Endothelial cell of umbilical vein (primary cell): ENCODE measurements at regions not wholly inside any gene's neighbourhood (a gene's known extent, or its start where the extent isn't known, plus 50 kb on each side); places are given as distances from the start of the nearest gene placed in this dataset.

ENCODE experiments used
- BruUV-seq: library from RNA; stranded (reverse); fragments of 400-500 nt; replicated peaks from 2 replicates; lab custom pipeline; 2021; lab: Mats Ljungman, UMichigan
- CTCF ChIA-PET: fragments of 300-600, 350-600 bp; sonication (Branson Sonifier 250); formaldehyde crosslinking; loops from one replicate; lab custom pipeline; 2021; ENCODE audit warnings: antibody characterized with exemption, inconsistent platforms; lab: Charles Lee
- POLR2A ChIA-PET: fragments of 300-600, 350-600 bp; sonication (Branson Sonifier 250); formaldehyde crosslinking; loops from one replicate; lab custom pipeline; 2021; ENCODE audit warnings: antibody characterized with exemption, inconsistent platforms; lab: Charles Lee
- DNase-seq: peaks from one replicate; pipeline ENCODE4 v3.0.0-alpha.2; 2011; ENCODE audit warnings: low read depth, low spot score
- FAIRE-seq: peaks from 2 replicates; lab custom pipeline; 2011; peaks lifted over from hg19 to GRCh38; lab: Jason Lieb, UNC
- H2AFZ ChIP-seq: 2 replicates; pipeline ENCODE4 v1.6.0; 2012; ENCODE audit warnings: low read depth, low read length, control low read depth, inconsistent platforms
- H3K27ac ChIP-seq: 2 replicates; pipeline ENCODE4 v1.5.1; 2011; ENCODE audit warnings: low read depth, mild to moderate bottlenecking, control low read depth, low read length, moderate library complexity; ENCODE audit not compliant: insufficient read depth
- H3K27me3 ChIP-seq, 2 experiments: 2 replicates each; pipeline versions ENCODE4 v1.6.0 to v1.6.1; 2011; ENCODE audit warnings: low read length in 2 of 2, mixed read lengths in 1 of 2; ENCODE audit not compliant: control insufficient read depth in 2 of 2, insufficient read depth in 2 of 2
- H3K36me3 ChIP-seq, 2 experiments: 2 replicates in 1 of 2; 3 replicates in 1 of 2; pipeline ENCODE4 v1.5.1; 2011; ENCODE audit warnings: low read length in 2 of 2, mild to moderate bottlenecking in 1 of 2, moderate library complexity in 1 of 2; ENCODE audit not compliant: control insufficient read depth in 2 of 2, insufficient read depth in 2 of 2; ENCODE audit errors: extremely low read depth in 1 of 2
- H3K4me1 ChIP-seq: 3 replicates; pipeline ENCODE4 v1.5.1; 2011; ENCODE audit warnings: mild to moderate bottlenecking, low read length; ENCODE audit not compliant: control insufficient read depth, insufficient read depth; ENCODE audit errors: extremely low read depth
- H3K4me2 ChIP-seq: 2 replicates; pipeline ENCODE4 v1.6.1; 2011; ENCODE audit warnings: low read length, control low read depth, mixed read lengths; ENCODE audit not compliant: insufficient read depth
- H3K4me3 ChIP-seq, 3 experiments: fragments of 200-600 bp in 1 of 3; sonication (generic), shearing (Covaris generic) in 1 of 3; replicated peaks in 1 of 3; 2 replicates each; pipeline ENCODE4 v1.5.1; 2011 to 2016; ENCODE audit warnings: control low read depth in 3 of 3, low read length in 3 of 3, mild to moderate bottlenecking in 2 of 3, inconsistent platforms in 1 of 3, low read depth in 1 of 3, moderate library complexity in 1 of 3; ENCODE audit not compliant: insufficient read depth in 1 of 3
- H3K79me2 ChIP-seq: 2 replicates; pipeline ENCODE4 v1.6.0; 2012; ENCODE audit warnings: low read length, inconsistent platforms; ENCODE audit not compliant: control insufficient read depth, insufficient read depth
- H3K9ac ChIP-seq: replicated peaks from 2 replicates; pipeline ENCODE3; 2011; ENCODE audit warnings: low read length, control low read depth; ENCODE audit not compliant: insufficient read depth; ENCODE audit errors: extremely low read depth
- H3K9me1 ChIP-seq: replicated peaks from 3 replicates; pipeline ENCODE4 v1.6.0; 2011; ENCODE audit warnings: mild to moderate bottlenecking, low read length; ENCODE audit not compliant: control insufficient read depth, insufficient read depth; ENCODE audit errors: extremely low read depth
- H3K9me3 ChIP-seq: replicated peaks from 2 replicates; pipeline ENCODE4 v1.5.1; 2012; ENCODE audit warnings: low read length, inconsistent platforms; ENCODE audit not compliant: control insufficient read depth, insufficient read depth
- H4K20me1 ChIP-seq: replicated peaks from 2 replicates; pipeline ENCODE3; 2011; ENCODE audit warnings: mild to moderate bottlenecking, low read length; ENCODE audit not compliant: control insufficient read depth, insufficient read depth; ENCODE audit errors: extremely low read depth
- EZH2 ChIP-seq: IDR thresholded peaks from 2 replicates; pipeline ENCODE4 v1.6.1; 2012; ENCODE audit warnings: borderline replicate concordance, low read depth, mild to moderate bottlenecking, moderate library complexity, low read length, inconsistent platforms; ENCODE audit not compliant: severe bottlenecking
- FOS ChIP-seq: IDR thresholded peaks from 2 replicates; pipeline ENCODE4 v1.6.1; 2011; ENCODE audit warnings: mild to moderate bottlenecking, low read length, moderate library complexity, borderline replicate concordance; ENCODE audit not compliant: insufficient read depth
- GATA2 ChIP-seq: IDR thresholded peaks from 2 replicates; pipeline ENCODE4 v1.7.0; 2011; ENCODE audit warnings: low read depth, mild to moderate bottlenecking, moderate library complexity, mixed read lengths, low read length; ENCODE audit not compliant: insufficient read length, insufficient read depth
- JUN ChIP-seq: IDR thresholded peaks from 2 replicates; pipeline ENCODE4 v1.6.1; 2011; ENCODE audit warnings: borderline replicate concordance, low read depth; ENCODE audit not compliant: insufficient read length, insufficient read depth
- MYC ChIP-seq: IDR thresholded peaks from one replicate; pipeline ENCODE4 v1.6.1; 2011; ENCODE audit warnings: mild to moderate bottlenecking, low read depth, low read length
- POLR2A ChIP-seq: IDR thresholded peaks from 2 replicates; pipeline ENCODE4 v1.6.1; 2012; ENCODE audit warnings: low read depth, mild to moderate bottlenecking, control low read depth, low read length
- POLR2AphosphoS5 ChIP-seq: IDR thresholded peaks from 2 replicates; pipeline ENCODE4 v1.6.1; 2012; ENCODE audit warnings: low read depth, mild to moderate bottlenecking, control low read depth, low read length, moderate library complexity; ENCODE audit not compliant: insufficient read depth
- dilution Hi-C: fragments of 300-500 bp; cut with MboI; formaldehyde crosslinking; loops from one replicate; pipeline ENCODE4 v1.15.0; 2019; ENCODE audit warnings: low sequenced_read_pairs; ENCODE audit not compliant: extremely low pct_ligation_motif_present
- intact Hi-C: fragments of 100-400 bp; cut with micrococcal nuclease; formaldehyde crosslinking; loops from one replicate; pipeline ENCODE4 v1.10.0; 2022
- TF ChIP-seq, protein P1 (sequence below): IDR thresholded peaks from 2 replicates; pipeline ENCODE4 v1.6.1; 2011; ENCODE audit not compliant: insufficient read depth, insufficient read length
- TF ChIP-seq, protein P2 (sequence below), 2 donors: IDR thresholded peaks; 1 replicate in 1 of 2; 2 replicates in 1 of 2; pipeline ENCODE4 v1.5.1; 2011; ENCODE audit warnings: low read length in 2 of 2, mild to moderate bottlenecking in 2 of 2, moderate library complexity in 2 of 2, control low read depth in 1 of 2, inconsistent platforms in 1 of 2, low read depth in 1 of 2; ENCODE audit not compliant: insufficient read depth in 1 of 2; ENCODE audit errors: extremely low read depth in 1 of 2

DNA sequence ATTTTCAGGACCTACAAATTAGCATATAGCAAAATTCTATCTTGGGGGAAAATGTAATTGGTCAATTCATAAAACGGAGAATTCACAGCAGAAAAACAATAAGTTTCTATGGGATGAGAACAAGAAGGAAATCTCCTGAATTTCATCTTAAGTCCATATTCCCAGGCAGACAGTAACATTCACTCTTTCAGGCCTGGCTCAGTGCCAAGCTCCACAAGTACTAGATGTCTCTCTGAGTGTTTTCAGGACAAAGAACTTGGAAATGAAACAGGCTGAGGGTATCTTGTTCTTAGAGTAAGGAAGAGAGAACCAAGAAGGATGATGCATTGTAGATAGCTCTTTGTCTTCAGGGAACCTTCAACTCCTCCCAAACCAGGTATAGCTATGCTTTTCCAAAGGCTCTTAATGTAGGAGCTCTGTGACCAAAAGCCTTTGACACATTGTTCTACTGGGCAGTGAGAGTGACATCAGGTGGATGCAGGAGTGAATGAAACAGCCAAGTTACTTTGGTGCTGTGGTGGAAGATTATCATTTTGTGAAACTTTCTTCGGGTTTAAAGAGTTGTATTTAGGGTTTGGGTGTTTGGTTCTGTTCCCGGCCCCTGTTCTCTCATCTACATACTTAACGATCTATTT, 298.3 kb downstream of the GPATCH2 start:
- no peak overlapping the region for H2AFZ ChIP-seq
- dilution Hi-C loops (no loop called here), intact Hi-C loops (no loop called here)
- BruUV-seq, result no TSS peak
- no peaks in the 10 kb centered on the region for H3K36me3 ChIP-seq
- ChIA-PET CTCF (no interaction called here), POLR2A (no interaction called here)
- FAIRE-seq (no peak), DNase-seq (no peak)
- H3K4me1 ChIP-seq, result no peaks in the 10 kb centered on the region
- no peaks in the 10 kb centered on the region for H3K9me3 ChIP-seq
- no peak overlapping the region for H3K4me3 ChIP-seq
- no peak overlapping the region for H3K4me2 ChIP-seq
- no peak overlapping the region for H3K27ac ChIP-seq
- TF ChIP-seq JUN (no peak), EZH2 (no peak), POLR2AphosphoS5 (no peak)
- no peaks in the 10 kb centered on the region for H3K9me1 ChIP-seq
- no peaks in the 10 kb centered on the region for H3K27me3 ChIP-seq
- no peak overlapping the region for H3K9ac ChIP-seq
- no peaks in the 10 kb centered on the region for H3K79me2 ChIP-seq
- no peaks in the 10 kb centered on the region for H4K20me1 ChIP-seq

- intact Hi-C loops, result no loop called here
- FAIRE-seq (no peak), DNase-seq (no peak)
- dilution Hi-C loops, result no loop called here
- Histone ChIP-seq H3K9me1 (no peaks in the 10 kb centered on the region), H2AFZ (no peak overlapping the region), H3K4me3 (no peak overlapping the region), H3K79me2 (no peaks in the 10 kb centered on the region), H3K4me2 (no peak overlapping the region), H3K9me3 (no peaks in the 10 kb centered on the region), H3K4me1 (no peaks in the 10 kb centered on the region), H3K27ac (no peak overlapping the region), H3K36me3 (no peaks in the 10 kb centered on the region), H4K20me1 (no peaks in the 10 kb centered on the region), H3K27me3 (no peaks in the 10 kb centered on the region), H3K9ac (no peak overlapping the region)
- BruUV-seq, result no TSS peak
- CTCF ChIA-PET, result no interaction called here
- POLR2A ChIA-PET, result no interaction called here
- no peak for TF ChIP-seq EZH2
- no peak for TF ChIP-seq POLR2A
- TF ChIP-seq, protein P1, sequence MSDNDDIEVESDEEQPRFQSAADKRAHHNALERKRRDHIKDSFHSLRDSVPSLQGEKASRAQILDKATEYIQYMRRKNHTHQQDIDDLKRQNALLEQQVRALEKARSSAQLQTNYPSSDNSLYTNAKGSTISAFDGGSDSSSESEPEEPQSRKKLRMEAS, result no peak
- TF ChIP-seq FOS, result no peak
- TF ChIP-seq GATA2, result no peak
- TF ChIP-seq, protein P2, sequence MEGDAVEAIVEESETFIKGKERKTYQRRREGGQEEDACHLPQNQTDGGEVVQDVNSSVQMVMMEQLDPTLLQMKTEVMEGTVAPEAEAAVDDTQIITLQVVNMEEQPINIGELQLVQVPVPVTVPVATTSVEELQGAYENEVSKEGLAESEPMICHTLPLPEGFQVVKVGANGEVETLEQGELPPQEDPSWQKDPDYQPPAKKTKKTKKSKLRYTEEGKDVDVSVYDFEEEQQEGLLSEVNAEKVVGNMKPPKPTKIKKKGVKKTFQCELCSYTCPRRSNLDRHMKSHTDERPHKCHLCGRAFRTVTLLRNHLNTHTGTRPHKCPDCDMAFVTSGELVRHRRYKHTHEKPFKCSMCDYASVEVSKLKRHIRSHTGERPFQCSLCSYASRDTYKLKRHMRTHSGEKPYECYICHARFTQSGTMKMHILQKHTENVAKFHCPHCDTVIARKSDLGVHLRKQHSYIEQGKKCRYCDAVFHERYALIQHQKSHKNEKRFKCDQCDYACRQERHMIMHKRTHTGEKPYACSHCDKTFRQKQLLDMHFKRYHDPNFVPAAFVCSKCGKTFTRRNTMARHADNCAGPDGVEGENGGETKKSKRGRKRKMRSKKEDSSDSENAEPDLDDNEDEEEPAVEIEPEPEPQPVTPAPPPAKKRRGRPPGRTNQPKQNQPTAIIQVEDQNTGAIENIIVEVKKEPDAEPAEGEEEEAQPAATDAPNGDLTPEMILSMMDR (IDR thresholded peaks at IDR 0.05; ENCODE audit: extremely low read depth in 1 of 2, insufficient read depth in 1 of 2, low read depth in 1 of 2, low read length in 2 of 2), result no peak
- no peak for TF ChIP-seq JUN
- TF ChIP-seq MYC, result no peak
- no peak for TF ChIP-seq POLR2AphosphoS5
These were observed 299.2 kb downstream of the GPATCH2 start for GRCh38 chr1:217331698-217332097.
